GM18907 (cell line): ENCODE measurements at regions not wholly inside any gene's neighbourhood (a gene's known extent, or its start where the extent isn't known, plus 50 kb on each side); places are given as distances from the start of the nearest gene placed in this dataset.
A peak's percentile ranks its signal among the peaks of the same experiment; 100 is the strongest.
"Not testable (repeated sequence)": the region's sequence is repeated elsewhere in the genome, so short reads cannot be mapped to it uniquely, and the experiment has no call there.

Experiments
- ATAC-seq: cut with Tn5 transposase; IDR thresholded peaks from one replicate; pipeline ENCODE4 v1.9.1; 2021; ENCODE audit warnings: mild to moderate bottlenecking, moderate library complexity; ENCODE audit not compliant: unreplicated experiment

DNA sequence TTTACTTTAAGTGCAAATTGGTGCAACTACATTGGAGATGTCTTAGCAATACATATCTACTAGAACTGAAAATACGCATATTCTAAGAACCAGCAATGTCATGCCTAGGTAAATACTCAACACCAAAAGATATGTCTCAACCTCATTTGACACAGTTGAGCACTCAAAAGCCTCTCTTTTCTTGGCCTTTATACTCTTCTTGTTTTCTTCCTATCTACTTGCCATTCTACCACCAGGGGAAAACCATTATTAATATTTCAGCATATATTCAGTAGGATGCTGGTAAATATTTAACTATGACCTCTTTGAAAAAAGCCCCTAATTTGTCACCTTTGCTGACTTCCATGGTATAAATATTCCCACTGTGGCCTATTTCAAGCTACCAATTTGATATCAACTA is 443.8 kb downstream of the LRRC70 start:
- ATAC-seq = peak; percentile 87

DNA sequence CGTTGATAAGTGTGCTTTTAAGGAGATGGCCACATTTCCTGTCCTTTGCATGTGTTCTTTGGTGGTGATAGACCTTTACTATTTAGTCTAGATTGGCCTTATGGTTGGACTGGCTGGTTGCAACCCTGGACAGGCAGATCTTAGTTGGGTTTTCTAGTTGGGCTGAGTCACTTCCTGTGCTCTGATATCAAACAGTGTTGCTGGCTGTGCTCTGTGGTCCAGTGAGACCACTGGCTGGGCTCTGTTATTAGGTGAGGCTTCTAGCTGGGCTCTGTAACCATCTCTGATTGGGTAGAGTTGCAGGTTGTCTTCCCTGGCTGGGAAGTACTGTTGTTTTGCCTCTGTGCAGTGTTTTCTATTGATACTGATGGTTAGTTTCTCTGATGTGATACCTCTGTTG is 432.5 kb downstream of the LRRC70 start:
- ATAC-seq = no peak

DNA sequence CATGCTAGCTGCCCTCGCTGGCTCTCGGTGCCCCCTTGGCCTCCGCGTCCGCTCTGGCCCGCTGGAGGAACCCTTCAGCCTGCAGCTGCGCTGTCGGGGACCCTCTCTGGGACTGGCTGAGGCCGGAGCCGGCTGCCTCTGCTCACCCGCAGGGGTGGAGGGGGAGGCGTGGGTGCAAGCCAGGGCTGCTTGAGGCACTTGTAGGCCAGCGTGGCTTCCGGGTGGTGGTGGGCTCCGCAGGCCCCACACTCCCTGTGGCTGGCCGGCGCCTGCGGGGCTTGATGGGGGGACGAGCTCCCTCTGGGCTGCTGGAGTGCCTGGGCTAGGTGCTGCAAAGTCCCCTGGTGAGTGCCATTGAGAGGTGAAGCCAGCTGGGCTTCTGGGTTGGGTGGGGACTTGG is 429.6 kb downstream of the LRRC70 start:
- ATAC-seq = no peak

DNA sequence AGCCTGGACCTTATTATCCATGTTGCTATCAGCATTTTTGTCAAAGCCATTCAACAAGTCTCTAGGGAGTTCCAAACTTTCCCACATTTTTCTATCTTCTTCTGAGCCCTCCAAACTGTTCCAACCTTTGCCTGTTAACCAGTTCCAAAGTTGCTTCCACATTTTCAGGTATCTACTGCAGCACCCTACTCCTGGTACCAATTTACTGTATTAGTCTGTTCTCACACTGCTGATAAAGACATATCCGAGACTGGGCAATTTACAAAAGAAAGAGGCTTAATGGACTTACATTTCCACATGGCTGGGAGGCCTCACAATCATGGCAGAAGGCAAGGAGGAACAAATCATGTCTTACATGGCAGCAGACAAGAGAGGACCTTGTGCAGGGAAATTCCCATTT is 416.2 kb downstream of the LRRC70 start:
- ATAC-seq = not testable (repeated sequence)

DNA sequence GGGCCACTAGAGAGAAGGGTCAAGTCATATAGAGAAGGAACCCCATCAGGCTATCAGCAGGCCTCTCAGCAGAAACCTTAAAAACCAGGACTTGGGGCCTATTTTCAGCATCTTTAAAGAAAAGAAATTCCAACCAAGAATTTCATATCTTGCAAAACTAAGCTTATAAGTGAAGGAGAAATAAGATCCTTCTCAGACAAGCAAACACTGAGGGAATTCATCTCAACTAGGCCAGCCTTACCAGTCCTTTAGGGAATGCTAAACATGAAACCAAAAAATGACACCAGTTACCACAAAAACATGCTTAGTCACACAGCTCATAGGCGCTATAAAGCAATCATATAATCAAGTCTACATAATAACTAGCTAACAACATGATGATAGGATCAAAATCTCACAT is 407.1 kb downstream of the LRRC70 start:
- ATAC-seq = no peak

DNA sequence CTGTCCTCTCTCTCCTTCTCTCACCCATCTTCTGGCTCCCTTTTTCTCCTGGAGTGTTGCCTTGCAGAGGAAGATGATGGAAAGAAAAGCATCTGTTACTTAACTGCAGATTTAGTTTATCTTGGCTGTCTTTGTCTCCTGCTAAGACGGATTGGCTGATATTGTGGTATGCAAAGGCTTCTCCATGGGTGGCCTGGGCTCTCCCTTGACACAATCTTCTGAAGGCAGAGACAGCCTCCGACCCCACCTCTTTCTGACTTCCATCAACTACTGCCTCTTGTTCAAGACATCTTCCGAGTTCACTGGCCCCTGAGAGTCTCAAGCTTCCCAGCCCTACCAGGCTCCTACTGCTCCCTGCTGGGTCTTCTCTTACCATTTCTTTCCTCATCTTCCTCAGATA is 403.7 kb downstream of the LRRC70 start:
- ATAC-seq = no peak

DNA sequence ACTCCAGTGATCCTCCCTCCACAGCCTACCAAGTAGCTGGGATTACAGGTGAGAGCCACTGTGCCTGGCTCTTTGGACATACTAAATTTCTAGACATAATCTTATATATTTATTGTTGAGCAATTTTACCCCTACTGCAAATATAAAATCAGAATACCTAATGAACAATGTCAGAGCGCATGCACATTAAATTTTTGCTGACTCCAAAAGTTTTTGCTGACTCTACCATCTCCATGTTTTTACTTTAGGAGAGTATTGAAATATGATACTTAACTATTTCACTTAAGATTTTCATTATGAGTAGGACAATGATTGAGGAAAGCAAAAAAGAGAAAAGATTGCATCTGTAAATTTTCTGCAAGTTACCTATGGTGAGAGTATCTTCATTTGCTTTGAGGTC is 402.3 kb downstream of the LRRC70 start:
- no peak for ATAC-seq

DNA sequence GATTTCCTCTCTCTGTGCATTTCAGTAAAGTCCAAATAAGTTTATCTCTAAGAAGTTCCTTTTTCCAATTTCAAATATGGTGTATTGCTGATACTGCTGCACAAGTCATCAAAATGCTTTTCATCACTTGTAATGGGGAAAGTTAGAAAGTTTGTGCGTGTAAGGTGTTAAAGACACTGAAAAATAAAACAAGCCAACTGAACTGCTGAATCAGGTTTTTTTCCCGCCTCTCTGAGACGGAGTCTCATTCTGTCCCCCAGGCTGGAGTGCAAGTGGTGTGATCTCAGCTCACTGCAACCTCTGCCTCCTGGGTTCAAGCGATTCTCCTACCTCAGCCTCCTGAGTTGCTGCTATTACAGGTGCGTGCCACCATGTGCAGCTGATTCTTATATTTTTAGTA is 400.9 kb downstream of the LRRC70 start:
- no peak for ATAC-seq

DNA sequence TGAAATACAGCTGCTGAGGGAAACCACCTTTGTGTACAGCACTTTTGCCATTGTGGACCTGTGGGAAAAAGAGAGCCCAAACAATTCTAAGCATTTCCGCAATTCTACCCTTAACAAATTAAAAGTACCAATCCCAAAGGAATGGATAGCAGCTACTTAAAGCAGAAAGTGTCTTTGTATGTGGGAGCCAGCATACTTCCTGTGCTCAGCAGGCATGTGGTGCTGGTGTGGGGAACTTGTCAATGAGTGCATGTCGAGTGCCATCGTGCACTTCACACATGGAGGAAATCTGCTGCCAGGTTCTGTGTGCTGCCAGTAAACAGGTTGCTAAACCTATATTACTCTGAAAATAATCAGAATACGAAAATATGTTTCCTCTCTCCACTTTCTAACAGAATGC is 399.0 kb downstream of the LRRC70 start:
- ATAC-seq = no peak

DNA sequence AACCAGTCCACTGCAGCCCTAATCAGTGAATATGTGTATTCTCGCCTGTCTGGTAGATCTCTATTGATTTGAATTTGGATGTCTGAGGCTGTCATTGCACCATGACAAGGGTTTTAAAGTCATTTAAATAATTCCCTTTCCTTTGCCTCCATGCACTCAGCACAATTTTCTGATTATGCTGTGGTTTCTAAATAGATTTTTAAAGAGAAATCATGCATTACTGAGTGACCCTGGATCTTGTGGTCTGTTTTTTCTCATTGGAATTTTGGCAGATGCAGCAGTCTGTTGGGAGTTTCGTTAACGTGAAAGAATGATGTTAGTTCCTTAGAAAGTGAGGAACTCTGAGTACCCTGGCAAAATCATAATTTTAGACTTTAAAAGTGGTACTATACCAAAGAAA is 396.0 kb downstream of the LRRC70 start:
- no peak for ATAC-seq

DNA sequence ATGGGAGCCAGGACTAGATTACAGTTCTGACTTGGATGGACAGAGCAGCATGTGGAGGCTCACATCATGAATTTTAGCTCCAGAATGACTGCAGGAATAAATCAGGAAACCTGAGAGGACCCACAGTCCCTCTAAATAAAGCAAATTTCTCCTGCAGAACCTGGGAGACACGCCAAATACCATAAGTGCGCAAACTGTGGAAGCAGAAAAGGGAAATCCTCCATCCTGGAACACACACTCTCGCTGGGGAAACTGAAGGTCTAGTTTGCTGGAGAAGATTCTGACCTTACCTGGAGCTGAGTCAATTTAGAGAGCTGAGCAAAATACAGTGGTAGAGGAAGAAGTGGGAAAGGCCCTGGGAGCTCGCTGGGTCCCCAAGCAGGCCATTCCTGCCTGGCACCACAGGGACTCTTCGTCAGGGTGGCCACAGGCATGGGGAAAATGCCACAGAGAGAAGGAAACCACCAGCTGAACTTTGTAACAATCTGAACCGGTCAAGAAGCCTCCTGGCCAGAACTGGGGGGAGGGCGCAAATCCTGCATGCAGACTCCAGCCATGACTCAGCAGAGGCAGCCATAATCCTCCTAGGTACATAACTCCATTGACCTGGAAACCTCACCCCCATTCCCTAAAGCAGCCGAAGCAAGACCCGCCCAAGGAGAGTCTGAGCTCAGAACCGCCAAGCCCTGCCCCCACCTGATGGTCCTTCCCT is 390.9 kb downstream of the LRRC70 start:
- ATAC-seq = no peak

DNA sequence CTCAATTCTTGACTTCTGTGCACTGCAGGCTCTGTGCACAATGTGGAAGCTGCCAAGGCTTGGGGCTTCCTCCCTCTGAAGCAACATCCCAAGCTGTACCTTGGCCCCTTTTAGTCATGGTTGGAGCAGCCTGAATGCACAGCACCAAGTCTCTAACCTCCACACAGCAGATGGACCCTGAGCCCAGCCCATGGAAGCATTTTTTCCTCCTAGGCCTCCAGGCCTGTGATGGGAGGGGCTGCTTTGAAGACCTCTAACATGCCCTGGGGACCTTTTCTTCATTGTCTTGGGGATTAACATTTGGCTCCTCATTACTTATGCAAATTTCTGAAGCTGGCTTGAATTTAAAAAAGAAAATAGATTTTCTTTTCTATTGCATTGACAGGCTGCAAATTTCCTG is 385.8 kb downstream of the LRRC70 start:
- ATAC-seq = no peak

DNA sequence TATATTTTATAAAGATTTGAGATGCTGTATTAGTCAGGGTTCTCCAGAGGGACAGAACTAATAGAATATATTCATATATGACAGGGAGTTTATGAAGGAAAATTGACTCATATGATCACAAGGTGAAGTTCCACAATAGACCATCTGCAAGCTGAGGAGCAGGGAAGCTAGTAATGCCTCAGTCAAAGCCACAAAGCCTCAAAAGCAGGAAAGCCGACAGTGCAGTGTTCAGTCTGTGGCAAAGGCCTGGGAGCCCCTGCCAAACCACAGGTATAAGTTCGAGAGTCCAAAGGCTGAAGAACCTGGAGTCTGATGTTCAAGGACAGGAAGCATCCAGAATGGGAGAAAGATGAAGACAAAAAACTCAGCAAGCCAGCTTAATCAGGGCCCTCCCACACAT is 382.2 kb downstream of the LRRC70 start:
- no peak for ATAC-seq

DNA sequence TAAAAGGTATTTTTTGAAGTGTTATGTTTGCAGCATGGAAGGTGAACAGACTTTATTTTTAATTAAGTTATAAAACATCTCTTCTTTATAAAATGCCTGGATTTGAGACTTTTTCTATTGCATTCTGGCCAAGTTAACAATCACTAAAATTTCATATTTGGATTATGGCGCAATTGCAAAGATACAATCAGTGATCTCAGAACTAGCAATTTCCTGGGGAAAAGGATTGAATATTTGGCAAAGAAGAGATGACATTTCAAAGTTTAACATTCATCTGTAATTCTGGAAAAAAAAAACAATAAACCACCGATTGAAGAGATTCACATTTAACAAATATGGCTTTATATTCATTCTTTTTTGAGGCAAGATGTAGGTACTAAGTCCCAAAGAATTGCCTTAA is 378.0 kb downstream of the LRRC70 start:
- no peak for ATAC-seq

DNA sequence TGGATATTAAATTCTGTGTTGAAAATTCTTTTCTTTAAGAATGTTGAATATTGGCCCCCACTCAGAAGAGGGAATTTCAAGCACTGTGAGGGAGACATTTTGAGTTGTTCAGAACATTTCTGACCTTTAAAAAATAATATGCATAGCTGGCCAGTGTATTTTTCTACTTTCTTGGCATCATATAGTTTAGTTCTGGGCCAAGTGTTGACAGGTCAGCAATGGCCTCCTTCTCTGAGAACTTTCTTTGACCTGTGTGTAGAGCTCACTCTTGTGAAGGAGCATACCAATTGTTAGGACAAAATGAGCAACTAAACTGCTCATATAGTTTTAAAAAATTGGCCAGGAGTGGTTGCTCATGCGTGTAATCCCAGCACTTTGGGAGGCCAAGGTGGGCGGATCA is 376.0 kb downstream of the LRRC70 start:
- no peak for ATAC-seq

DNA sequence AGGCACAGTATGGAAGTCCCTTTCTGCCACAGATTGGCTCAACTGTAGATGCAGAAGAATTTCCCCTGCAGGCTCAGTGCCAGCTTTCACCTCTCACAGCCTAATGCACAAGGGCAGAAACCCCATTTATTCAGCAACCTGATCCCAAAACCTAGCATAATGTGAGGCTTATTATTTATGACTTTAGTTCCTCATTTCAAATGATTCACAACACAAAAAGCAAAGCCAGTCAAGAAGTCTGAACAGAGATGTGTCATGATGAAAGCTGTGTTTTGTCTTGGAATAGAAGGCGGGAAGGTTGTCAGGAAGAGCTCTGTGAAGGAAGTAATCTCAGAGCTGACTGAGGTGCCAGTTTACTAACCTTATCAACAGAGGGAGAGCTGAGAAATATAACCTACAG is 369.7 kb downstream of the LRRC70 start:
- ATAC-seq = no peak

DNA sequence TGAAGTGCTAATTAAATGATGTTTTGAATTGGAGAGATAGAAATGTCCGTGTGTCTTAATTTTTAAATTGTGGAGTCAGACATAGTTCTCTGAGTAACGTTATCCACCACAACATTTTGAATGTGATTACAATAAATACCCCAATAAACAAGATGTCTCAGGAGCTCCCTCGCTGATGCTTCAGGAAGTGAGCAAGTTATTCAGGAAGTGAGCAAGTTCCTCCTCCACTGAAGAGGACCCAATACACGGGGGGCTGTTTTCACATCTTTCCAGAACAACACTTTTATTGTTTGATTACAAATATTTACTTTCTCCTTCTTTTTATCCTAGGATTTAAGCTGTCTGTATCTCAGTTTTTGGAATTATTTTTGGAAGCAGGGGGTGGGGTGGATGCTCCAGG is 363.8 kb downstream of the LRRC70 start:
- no peak for ATAC-seq

DNA sequence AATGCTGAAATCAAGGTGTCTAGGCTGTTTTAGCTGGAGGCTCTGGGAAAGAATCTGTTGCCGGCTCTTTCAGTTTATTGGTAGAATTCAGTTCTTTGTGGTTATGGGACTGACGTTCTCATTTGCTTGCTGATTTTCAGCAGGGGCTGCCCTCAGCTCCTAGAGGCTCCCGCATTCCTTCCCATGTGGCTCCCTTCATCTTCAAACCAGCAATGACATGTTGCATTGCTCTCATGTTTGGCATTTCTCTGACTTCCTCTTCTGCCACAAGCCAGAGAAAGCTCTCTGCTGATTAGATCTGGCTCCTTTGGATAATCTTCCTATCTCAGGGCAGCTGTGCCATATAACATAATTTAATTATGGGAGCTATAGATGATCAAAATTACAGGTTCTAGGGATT is 360.3 kb downstream of the LRRC70 start:
- ATAC-seq = no peak

DNA sequence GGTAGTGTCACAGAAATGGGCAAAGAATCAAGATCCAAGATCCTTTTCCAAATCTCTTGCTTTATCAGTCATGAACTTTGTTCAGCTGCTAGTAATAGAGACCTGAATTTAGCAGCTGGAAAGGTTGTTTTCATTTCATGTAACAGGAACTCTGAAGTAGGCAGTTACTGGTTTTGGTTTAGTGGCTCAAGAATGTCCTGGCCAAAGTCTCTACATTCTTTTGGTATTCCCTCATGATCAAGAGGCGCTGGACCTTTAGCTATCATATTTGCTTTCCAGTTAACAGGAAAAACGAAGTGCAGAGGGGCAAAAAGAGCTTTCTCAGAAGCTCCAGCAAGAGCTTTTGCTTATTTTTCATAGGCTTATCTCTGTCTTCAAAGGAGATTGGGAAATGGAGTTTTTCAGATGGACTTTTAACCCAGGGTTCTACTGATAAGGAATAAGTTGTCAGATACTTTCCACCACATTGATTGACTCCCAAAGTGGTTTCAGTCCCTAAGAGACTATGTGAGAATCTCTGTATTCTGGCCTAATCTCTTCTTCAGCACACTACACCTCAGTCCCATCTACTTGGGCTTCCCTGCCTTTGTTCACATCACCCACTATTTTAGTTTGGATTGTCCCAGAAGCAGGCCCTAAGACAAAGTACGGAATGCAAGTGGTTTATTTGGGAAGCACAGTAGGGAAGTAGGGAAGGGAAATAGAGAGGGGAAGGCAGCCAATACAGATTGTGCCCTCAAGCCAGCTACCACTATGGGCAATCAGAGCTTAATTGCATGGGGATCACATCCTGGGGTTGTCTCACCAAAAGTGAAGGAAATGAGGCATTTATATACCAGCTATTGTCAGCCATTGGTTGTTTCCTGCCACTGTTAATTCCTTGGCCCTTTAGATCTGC is 359.3 kb downstream of the LRRC70 start:
- no peak for ATAC-seq

DNA sequence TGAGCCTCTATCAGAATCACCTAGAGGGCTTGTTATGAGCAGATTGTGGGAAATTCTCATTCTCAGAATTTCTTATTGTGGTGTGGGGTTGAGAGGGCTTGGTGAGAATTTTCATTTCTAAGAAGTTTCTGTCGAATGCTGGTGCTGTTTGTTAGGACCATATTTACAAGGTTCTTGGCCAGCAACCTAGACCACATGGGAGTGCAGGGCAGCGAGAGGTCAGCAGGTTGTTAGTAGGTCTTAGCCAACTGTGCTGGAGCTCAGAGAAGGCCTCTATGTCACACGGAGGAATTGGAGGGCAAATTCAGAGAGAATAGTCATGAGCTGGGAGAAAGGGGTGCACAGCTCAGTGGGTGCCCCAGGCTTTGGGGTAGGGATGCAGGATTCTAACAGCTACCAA is 357.0 kb downstream of the LRRC70 start:
- no peak for ATAC-seq

DNA sequence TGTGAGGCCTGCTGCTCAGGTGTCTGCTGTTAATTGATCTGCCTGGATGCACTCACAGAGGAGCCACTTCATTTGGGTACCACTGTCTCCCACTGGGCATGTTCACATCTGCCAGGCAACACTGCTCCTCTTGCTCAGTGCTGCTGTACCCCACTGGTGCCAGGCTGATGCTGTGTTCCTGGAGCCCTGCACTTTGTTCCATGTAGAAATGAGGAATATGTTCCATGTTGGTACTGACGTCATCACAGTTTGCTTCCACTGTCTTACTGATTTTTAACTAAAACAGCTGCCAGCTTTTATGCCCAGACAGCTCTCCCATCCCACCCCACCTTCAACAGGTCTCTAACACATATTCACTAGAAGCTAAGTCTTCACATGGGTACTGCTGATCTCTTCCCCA is 355.7 kb downstream of the LRRC70 start:
- no peak for ATAC-seq

DNA sequence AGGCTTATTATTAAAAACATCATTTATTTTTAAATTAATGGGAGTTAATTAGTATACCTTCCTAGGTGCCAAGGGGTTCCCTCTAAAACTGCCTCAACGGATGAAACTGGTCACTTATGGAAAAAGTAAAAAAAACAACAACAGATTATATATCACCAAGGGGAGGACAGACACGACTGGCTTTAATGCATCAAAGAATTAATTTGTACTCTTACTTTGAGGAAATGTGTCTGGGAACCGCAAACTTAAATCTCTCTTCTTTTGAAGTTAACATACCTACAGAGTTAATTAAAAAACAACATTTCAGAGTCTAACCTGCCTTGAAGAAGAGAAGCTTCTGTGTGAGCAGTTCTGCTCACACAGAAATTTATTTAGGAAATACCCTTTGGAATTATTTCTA is 354.6 kb downstream of the LRRC70 start:
- ATAC-seq = no peak
